GM20000 (cell line): ENCODE measurements at regions not wholly inside any gene's neighbourhood (a gene's known extent, or its start where the extent isn't known, plus 50 kb on each side); places are given as distances from the start of the nearest gene placed in this dataset.

ENCODE experiments used
- DNase-seq: peaks from one replicate; pipeline ENCODE4 v3.0.0; 2012; ENCODE audit warnings: low spot score
- TF ChIP-seq, protein P1 (sequence below): IDR thresholded peaks from 2 replicates; pipeline ENCODE4 v1.5.1; 2012; ENCODE audit warnings: mild to moderate bottlenecking, control low read depth; ENCODE audit errors: extremely low read depth, missing control alignments

DNA sequence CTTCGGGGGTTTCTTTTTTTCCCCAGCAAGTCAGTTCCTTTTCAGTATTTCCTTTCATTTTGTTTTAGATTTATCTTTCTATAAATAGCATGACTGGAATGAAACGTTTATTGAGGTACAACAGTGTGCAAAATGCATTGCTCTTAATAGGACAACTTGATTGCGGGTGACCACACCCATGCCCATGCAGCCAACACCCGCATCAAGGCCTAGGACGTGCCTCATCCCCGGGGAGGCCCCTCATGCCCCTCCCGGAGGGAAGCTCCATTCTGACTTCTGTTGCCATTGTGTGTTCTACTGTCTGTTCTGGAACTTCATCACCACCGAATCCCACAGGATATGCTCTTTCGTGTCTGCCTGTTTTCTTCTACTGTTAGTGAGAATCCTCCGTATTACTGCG, 82.2 kb downstream of the RPS6KA4 start:
- no peak for DNase-seq
- TF ChIP-seq, protein P1, sequence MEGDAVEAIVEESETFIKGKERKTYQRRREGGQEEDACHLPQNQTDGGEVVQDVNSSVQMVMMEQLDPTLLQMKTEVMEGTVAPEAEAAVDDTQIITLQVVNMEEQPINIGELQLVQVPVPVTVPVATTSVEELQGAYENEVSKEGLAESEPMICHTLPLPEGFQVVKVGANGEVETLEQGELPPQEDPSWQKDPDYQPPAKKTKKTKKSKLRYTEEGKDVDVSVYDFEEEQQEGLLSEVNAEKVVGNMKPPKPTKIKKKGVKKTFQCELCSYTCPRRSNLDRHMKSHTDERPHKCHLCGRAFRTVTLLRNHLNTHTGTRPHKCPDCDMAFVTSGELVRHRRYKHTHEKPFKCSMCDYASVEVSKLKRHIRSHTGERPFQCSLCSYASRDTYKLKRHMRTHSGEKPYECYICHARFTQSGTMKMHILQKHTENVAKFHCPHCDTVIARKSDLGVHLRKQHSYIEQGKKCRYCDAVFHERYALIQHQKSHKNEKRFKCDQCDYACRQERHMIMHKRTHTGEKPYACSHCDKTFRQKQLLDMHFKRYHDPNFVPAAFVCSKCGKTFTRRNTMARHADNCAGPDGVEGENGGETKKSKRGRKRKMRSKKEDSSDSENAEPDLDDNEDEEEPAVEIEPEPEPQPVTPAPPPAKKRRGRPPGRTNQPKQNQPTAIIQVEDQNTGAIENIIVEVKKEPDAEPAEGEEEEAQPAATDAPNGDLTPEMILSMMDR = no peak

DNA sequence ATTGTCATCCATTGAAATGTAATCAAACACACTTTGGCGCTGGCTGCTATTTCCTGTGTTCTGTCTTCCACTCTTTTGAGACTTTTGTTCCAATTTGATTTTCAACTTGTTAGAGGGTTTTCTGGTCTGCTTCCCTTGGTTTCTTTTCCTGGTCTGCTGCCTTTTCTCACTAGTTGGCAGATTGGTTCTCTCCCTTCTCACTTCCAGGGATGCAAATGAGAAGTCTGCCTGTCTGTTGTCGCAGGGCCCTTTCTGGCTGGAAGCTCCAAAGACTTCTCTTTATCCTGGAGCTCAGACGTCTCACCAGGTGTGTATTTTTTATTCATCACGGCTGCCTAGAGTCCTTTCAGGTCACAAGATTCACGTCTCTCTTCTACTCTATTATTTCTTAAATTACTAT, 84.0 kb downstream of the RPS6KA4 start:
- TF ChIP-seq, protein P1 = no peak

DNA sequence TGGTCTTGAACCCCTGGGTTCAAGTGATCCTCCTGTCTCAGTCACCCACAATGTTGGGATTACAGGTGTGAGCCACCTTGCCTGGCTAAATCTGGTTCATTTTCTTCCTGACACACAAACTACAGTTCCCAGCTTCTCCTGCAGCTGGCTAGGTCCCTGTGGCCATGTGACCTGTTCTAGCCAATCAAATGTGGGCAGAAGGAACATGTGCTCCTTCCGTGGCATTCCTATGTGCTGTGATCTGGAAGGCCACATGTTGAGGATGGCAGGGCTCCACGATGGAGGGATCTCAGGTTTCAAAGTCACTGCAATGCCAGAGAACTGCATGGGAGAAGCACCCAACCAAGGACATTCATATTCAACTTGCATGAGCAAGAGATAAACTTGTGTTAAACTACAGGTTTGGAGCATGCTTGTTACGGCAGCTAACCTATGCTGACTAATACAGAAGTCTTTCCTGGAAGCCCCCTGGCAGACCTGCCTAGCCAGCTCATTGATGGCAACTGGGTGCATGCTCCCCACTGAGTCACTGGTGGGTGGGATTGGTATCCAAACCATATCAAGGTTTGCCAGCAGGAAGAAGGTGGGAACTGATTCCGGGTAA, 86.0 kb downstream of the RPS6KA4 start:
- TF ChIP-seq, protein P1 = no peak
- DNase-seq = no peak

More for the DNA sequence above, 84.0 kb downstream of the RPS6KA4 start:
- no peak for DNase-seq

DNA sequence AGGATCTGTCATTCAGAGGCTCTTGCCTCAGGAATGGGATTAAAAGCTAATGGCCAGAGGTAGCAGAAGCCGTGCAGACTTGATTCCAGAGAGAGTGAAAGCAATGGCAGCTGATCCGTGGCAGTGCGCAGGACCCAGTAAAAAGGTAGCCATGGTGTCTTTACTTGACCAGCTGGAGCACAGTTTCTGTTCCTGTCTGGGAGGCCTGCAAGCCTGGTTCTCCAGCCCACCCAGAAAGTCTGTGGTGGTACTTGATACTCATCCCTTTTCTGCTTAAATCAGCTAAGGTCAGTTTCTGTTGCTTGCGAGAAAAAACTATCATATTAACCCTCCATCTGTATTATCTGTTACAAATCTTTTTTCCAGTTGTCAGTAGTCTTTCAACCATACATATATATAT, 86.7 kb downstream of the RPS6KA4 start:
- DNase-seq = no peak

DNA sequence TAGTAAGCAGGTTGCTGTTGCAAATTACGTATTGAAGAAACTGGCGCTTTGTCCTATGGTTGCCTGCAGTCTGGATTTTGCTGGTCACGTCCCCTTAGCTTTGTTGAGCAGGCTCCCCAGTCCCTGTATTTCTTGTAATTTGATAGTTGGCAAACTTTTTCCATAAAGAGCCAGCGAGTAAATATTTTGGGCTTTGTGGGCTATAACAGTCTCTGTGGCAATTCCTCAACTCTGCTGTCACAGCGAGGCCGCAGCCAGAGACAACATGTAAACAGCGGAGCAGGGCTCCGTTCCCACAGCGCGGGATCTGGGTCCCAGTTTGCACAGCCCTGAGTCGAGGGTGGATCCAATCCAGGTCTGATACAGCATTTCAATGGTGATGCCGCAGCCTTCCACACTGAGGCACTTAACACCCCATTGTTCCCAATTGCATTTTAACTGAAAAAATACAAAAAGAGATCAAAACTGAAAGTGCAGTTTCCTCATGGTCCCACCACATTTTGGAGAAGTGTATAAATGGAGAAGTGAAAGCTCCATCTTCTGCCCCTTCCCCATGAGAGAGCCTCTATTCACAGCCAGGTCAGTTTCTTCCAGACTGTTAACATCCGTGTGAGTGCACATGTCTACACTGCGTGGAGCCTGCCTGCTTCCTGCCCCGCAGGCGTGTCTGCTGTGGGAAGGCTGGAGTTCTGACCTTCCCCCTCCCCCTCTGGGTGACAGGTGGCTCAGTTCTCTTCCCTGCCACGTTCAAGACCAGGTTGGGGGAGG, 89.1 kb downstream of the RPS6KA4 start:
- DNase-seq = peak; percentile 36
- TF ChIP-seq, protein P1 = no peak

More for the DNA sequence above, 86.7 kb downstream of the RPS6KA4 start:
- TF ChIP-seq, protein P1 = no peak

DNA sequence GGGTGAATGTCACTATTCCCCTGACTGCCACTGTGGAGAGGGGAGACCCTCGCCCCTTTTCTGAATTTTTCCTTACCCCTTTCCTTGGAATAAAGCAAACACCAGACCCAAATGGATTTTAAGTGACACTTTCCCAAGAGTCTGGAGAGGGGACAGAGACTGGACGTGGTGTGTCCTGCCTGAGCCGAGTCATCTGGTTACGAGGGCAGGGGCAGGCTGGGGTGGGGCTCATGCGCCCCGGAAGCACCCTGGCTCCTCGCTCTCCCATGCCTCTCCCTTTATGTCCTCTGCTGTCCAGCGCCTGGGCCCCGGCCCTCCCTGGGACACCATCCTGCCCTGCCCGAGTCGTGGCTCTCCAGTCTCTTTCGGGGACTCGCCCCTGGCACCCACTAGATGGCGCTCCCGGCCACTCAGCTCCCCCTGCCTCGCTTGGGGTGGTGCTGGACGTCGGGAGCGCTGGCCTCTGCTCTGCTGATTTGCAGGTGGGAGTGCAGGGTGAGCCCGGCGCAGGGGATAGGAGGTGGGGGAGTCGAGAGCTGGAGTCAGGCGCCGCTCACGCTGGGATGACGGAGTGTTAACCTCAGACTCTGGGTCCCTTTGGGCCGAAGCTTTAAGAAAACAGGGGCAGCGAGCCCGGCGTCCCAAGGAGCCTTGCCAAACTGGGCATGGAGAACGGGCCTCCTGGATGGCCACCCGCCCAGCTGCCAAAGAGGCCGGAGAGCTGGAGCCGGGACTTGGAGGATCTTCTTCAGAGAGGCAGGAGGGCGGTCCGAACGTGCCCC, 89.8 kb downstream of the RPS6KA4 start:
- peak; percentile 81 for DNase-seq
- TF ChIP-seq, protein P1 = peak; percentile 57
